Left ventricle myocardium inferior (tissue), 1 donor: ENCODE measurements at regions not wholly inside any gene's neighbourhood (a gene's known extent, or its start where the extent isn't known, plus 50 kb on each side); places are given as distances from the start of the nearest gene placed in this dataset.
"Not testable (repeated sequence)": the region's sequence is repeated elsewhere in the genome, so short reads cannot be mapped to it uniquely, and the experiment has no call there.

Experiments
- DNase-seq: peaks from one replicate; pipeline ENCODE4 v3.0.0-alpha.2; 2020
- H3K27ac ChIP-seq: fragments of 200-600 bp; replicated peaks from 2 replicates; pipeline ENCODE4 v1.8.0; 2021
- H3K27me3 ChIP-seq: fragments of 200-600 bp; 2 replicates; pipeline ENCODE4 v1.8.0; 2021; ENCODE audit warnings: low read depth
- H3K36me3 ChIP-seq: fragments of 200-600 bp; 2 replicates; pipeline ENCODE4 v1.8.0; 2021
- H3K4me1 ChIP-seq: fragments of 200-600 bp; 2 replicates; pipeline ENCODE4 v1.8.0; 2021
- H3K4me3 ChIP-seq: fragments of 200-600 bp; 2 replicates; pipeline ENCODE4 v1.8.0; 2021; ENCODE audit warnings: mild to moderate bottlenecking, moderate library complexity
- H3K9me3 ChIP-seq: fragments of 200-600 bp; replicated peaks from 2 replicates; pipeline ENCODE4 v1.8.0; 2021
- CTCF ChIP-seq: fragments of 200-600 bp; IDR thresholded peaks from 2 replicates; pipeline ENCODE4 v1.8.0; 2021; ENCODE audit warnings: antibody characterized with exemption, mild to moderate bottlenecking, borderline replicate concordance
- intact Hi-C: fragments of 100-400 bp; cut with micrococcal nuclease; formaldehyde crosslinking; loops from one replicate; pipeline ENCODE4 v1.11.0; 2022
- donor health status: DM: no; HTN: yes; CAD: no; lungs with severe emphysema.

GRCh38 chr1:213623862-213624261, 363.9 kb upstream of the PROX1 start:
- Histone ChIP-seq H3K4me3 (no peak overlapping the region), H3K4me1 (peaks cover 6% of the 10 kb centered on the region), H3K27me3 (no peaks in the 10 kb centered on the region), H3K36me3 (no peaks in the 10 kb centered on the region), H3K27ac (no peak overlapping the region), H3K9me3 (peaks cover 11% of the 10 kb centered on the region)
- DNase-seq = no peak
- TF ChIP-seq CTCF = no peak
- intact Hi-C loops = no loop called here

- intact Hi-C loops, H3K36me3 ChIP-seq, H3K27ac ChIP-seq, DNase-seq, H3K27me3 ChIP-seq, H3K4me3 ChIP-seq, H3K4me1 ChIP-seq: not testable (repeated sequence)
- H3K9me3 ChIP-seq = peaks cover 19% of the 10 kb centered on the region
Measured at GRCh38 chr1:213636778-213637177, 351.0 kb upstream of the PROX1 start.

GRCh38 chr1:213641312-213641711, 346.5 kb upstream of the PROX1 start:
- H3K36me3 ChIP-seq = no peaks in the 10 kb centered on the region
- no peak for TF ChIP-seq CTCF
- DNase-seq = no peak
- no peaks in the 10 kb centered on the region for H3K4me1 ChIP-seq
- no peak overlapping the region for H3K27ac ChIP-seq
- intact Hi-C loops = no loop called here
- no peak overlapping the region for H3K4me3 ChIP-seq
- peaks cover 9% of the 10 kb centered on the region for H3K27me3 ChIP-seq
- peaks cover 11% of the 10 kb centered on the region for H3K9me3 ChIP-seq

DNA sequence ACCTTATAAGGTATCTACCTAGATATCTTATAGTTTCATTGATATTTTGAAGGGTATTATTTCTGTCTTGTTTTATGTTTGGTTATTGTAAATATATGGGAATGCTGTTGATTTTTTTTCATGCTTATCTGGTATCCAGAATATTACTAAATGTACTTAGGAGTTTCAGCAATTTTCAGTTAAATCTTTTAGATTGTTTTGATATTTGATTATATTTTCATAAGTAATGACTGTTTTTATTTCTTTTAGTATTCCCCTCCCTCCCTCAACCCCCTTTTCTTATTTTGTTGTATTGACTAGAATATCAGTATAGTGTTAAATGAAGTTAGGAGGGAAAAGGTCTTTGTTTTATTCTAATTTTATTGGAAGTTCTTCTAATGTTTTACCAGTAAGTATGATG, 344.4 kb upstream of the PROX1 start:
- no peak for DNase-seq
- no peak for TF ChIP-seq CTCF

GRCh38 chr1:213647864-213648650, 339.7 kb upstream of the PROX1 start:
- intact Hi-C loops = no loop called here
- no peak for TF ChIP-seq CTCF
- Histone ChIP-seq H3K4me3 (no peak overlapping the region), H3K36me3 (no peaks in the 10 kb centered on the region), H3K9me3 (no peaks in the 10 kb centered on the region), H3K4me1 (no peaks in the 10 kb centered on the region), H3K27me3 (peaks cover 31% of the 10 kb centered on the region), H3K27ac (no peak overlapping the region)
- DNase-seq = no peak

More for the DNA sequence above, 344.4 kb upstream of the PROX1 start:
- no peaks in the 10 kb centered on the region for H3K4me1 ChIP-seq
- intact Hi-C loops = no loop called here
- no peak overlapping the region for H3K4me3 ChIP-seq
- H3K27me3 ChIP-seq = peaks cover 17% of the 10 kb centered on the region
- H3K9me3 ChIP-seq = no peaks in the 10 kb centered on the region
- H3K36me3 ChIP-seq = no peaks in the 10 kb centered on the region
- H3K27ac ChIP-seq = no peak overlapping the region

DNA sequence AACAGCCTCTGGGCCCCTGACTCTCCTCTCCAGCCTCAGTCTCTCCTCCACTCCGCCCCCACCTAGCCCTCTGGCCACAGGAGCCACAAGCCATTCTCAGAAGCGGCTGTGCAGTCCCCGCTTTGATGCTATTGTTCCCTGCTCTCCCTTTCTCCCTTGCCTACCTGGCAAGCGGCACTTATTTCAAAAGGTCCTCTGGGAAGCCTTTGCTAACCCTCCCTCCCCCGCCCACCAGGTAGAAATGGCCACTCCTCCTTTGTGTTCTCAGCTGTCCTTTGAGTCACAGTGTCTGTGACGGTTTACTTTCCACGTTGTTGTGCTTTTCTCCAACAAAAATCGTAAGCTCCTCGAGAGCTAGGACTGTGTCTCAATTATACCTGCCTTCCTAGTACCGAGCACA, 338.4 kb upstream of the PROX1 start:
- H3K27ac ChIP-seq = no peak overlapping the region
- no peaks in the 10 kb centered on the region for H3K4me1 ChIP-seq
- peaks cover 31% of the 10 kb centered on the region for H3K27me3 ChIP-seq
- intact Hi-C loops = no loop called here
- no peak overlapping the region for H3K4me3 ChIP-seq
- no peaks in the 10 kb centered on the region for H3K9me3 ChIP-seq
- H3K36me3 ChIP-seq = no peaks in the 10 kb centered on the region
- DNase-seq = no peak
- TF ChIP-seq CTCF = no peak
